DND-41 (cell line): ENCODE measurements at regions not wholly inside any gene's neighbourhood (a gene's known extent, or its start where the extent isn't known, plus 50 kb on each side); places are given as distances from the start of the nearest gene placed in this dataset.

ENCODE experiments used
- EZH2 ChIP-seq: IDR thresholded peaks from 3 replicates; pipeline ENCODE4 v1.6.1; 2012; ENCODE audit warnings: borderline replicate concordance, low read depth, mild to moderate bottlenecking, moderate library complexity, low read length, inconsistent platforms; ENCODE audit not compliant: severe bottlenecking
- TF ChIP-seq, protein P1 (sequence below): IDR thresholded peaks from 2 replicates; pipeline ENCODE4 v1.5.1; 2012; ENCODE audit warnings: borderline replicate concordance, low read length, moderate library complexity, mild to moderate bottlenecking; ENCODE audit not compliant: poor library complexity, severe bottlenecking; ENCODE audit errors: extremely low read depth

DNA sequence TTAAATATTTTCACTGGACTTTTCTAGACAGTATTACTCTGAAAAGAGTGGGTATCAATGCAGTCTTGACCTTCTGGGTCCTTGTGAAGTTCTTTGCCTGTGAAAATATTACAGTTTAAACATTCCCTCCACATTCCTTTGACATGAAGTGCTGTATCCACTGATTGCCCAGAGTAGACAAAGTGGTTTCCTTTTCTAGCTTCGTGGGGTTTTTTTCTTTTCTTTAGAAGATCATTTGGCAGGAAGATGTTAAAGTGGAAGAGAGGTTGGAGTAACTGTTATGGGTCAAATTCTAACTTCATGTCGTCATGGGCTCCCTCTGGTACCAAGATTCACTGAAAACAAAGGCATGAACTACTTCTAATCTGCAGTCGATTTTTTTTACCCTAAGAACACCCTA lies 496.9 kb downstream of the EPHA4 start:
- no peak for TF ChIP-seq EZH2
- TF ChIP-seq, protein P1, sequence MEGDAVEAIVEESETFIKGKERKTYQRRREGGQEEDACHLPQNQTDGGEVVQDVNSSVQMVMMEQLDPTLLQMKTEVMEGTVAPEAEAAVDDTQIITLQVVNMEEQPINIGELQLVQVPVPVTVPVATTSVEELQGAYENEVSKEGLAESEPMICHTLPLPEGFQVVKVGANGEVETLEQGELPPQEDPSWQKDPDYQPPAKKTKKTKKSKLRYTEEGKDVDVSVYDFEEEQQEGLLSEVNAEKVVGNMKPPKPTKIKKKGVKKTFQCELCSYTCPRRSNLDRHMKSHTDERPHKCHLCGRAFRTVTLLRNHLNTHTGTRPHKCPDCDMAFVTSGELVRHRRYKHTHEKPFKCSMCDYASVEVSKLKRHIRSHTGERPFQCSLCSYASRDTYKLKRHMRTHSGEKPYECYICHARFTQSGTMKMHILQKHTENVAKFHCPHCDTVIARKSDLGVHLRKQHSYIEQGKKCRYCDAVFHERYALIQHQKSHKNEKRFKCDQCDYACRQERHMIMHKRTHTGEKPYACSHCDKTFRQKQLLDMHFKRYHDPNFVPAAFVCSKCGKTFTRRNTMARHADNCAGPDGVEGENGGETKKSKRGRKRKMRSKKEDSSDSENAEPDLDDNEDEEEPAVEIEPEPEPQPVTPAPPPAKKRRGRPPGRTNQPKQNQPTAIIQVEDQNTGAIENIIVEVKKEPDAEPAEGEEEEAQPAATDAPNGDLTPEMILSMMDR: no peak
